Testis (tissue), 2 donors: ENCODE measurements at regions not wholly inside any gene's neighbourhood (a gene's known extent, or its start where the extent isn't known, plus 50 kb on each side); places are given as distances from the start of the nearest gene placed in this dataset.

Experiments used
- DNase-seq: peaks from one replicate; pipeline ENCODE4 v3.0.0-alpha.2; 2019
- H3K27ac ChIP-seq, 2 donors: fragments of 200-600 bp; sonication (generic); one replicate each; pipeline ENCODE4 v1.5.1; 2019
- H3K27me3 ChIP-seq: fragments of 200-600 bp; sonication (generic); one replicate; pipeline ENCODE4 v1.5.1; 2019
- H3K36me3 ChIP-seq: fragments of 200-600 bp; sonication (generic); one replicate; pipeline ENCODE4 v1.5.1; 2017; ENCODE audit warnings: low read depth; ENCODE audit errors: missing control alignments
- H3K4me1 ChIP-seq: fragments of 200-600 bp; sonication (generic); one replicate; pipeline ENCODE4 v1.5.1; 2019
- H3K4me3 ChIP-seq, 2 donors: fragments of 200-600 bp; sonication (generic); one replicate each; pipeline ENCODE4 v1.5.1; 2017 to 2019
- H3K9me3 ChIP-seq: fragments of 200-600 bp; sonication (generic); one replicate; pipeline ENCODE4 v1.5.1; 2017
- CTCF ChIP-seq, 3 experiments: fragments of 450-650 bp in 2 of 3; fragments of 200-600 bp in 1 of 3; sonication (generic) in 1 of 3; IDR thresholded peaks; one replicate each; pipeline ENCODE4 v1.5.1; 2016 to 2019; ENCODE audit warnings: antibody characterized with exemption in 3 of 3, mild to moderate bottlenecking in 2 of 3, moderate library complexity in 1 of 3
- POLR2A ChIP-seq: fragments of 450-650 bp; IDR thresholded peaks from one replicate; pipeline ENCODE4 v1.6.1; 2017; ENCODE audit warnings: antibody characterized with exemption, mild to moderate bottlenecking, moderate library complexity
- WGBS, 2 donors: methylation state at CpG; one replicate each; pipeline ENCODE4 v1.1.5; 2018; 5-methylcytosine and 5-hydroxymethylcytosine counted together
- intact Hi-C: fragments of 100-400 bp; cut with DNase I; formaldehyde crosslinking; loops from one replicate; pipeline ENCODE4 v1.15.1; 2023; ENCODE audit warnings: low total_unique reads

GRCh38 chr3:27796365-27796875, 74.3 kb upstream of the EOMES start:
- intact Hi-C loops: no loop called here
- TF ChIP-seq CTCF (IDR thresholded peaks at IDR 0.05): no peak
- no peak for TF ChIP-seq POLR2A
- no peak for DNase-seq
- 86 to 91% methylated on average over 4 of the region's 4 CpGs for WGBS, 2 donors
- Histone ChIP-seq H3K36me3 (no peaks in the 10 kb centered on the region), H3K27ac (no peak overlapping the region), H3K4me3 (no peak overlapping the region), H3K27me3 (no peaks in the 10 kb centered on the region), H3K9me3 (no peaks in the 10 kb centered on the region), H3K4me1 (no peaks in the 10 kb centered on the region)

- Histone ChIP-seq H3K27me3 (no peaks in the 10 kb centered on the region), H3K4me1 (no peaks in the 10 kb centered on the region), H3K36me3 (no peaks in the 10 kb centered on the region), H3K4me3 (no peak overlapping the region), H3K27ac (no peak overlapping the region), H3K9me3 (no peaks in the 10 kb centered on the region)
- WGBS, 2 donors: 53 to 65% methylated on average over 6 of the region's 6 CpGs
- DNase-seq: no peak
- no peak for TF ChIP-seq POLR2A
- no peak for TF ChIP-seq CTCF (IDR thresholded peaks at IDR 0.05)
- intact Hi-C loops: no loop called here
Measured at GRCh38 chr3:27797773-27798172, 75.7 kb upstream of the EOMES start.

GRCh38 chr3:27800261-27800660, 78.1 kb upstream of the EOMES start:
- no peaks in the 10 kb centered on the region for H3K36me3 ChIP-seq
- no peaks in the 10 kb centered on the region for H3K27me3 ChIP-seq
- TF ChIP-seq CTCF (IDR thresholded peaks at IDR 0.05) (no peak), POLR2A (no peak)
- DNase-seq: no peak
- WGBS, 2 donors: 87 to 96% methylated on average over 3 of the region's 3 CpGs
- no peaks in the 10 kb centered on the region for H3K4me1 ChIP-seq
- H3K27ac ChIP-seq: no peak overlapping the region
- intact Hi-C loops: no loop called here
- no peaks in the 10 kb centered on the region for H3K9me3 ChIP-seq
- H3K4me3 ChIP-seq: no peak overlapping the region

GRCh38 chr3:27802425-27802824, 80.3 kb upstream of the EOMES start:
- no peaks in the 10 kb centered on the region for H3K9me3 ChIP-seq
- no peaks in the 10 kb centered on the region for H3K27me3 ChIP-seq
- H3K27ac ChIP-seq: no peak overlapping the region
- no peaks in the 10 kb centered on the region for H3K4me1 ChIP-seq
- WGBS, 2 donors: 93 to 97% methylated on average over 2 of the region's 2 CpGs
- H3K36me3 ChIP-seq: no peaks in the 10 kb centered on the region
- no peak for DNase-seq
- intact Hi-C loops: no loop called here
- TF ChIP-seq POLR2A (no peak), CTCF (IDR thresholded peaks at IDR 0.05) (no peak)
- H3K4me3 ChIP-seq: no peak overlapping the region

- Histone ChIP-seq H3K36me3 (no peaks in the 10 kb centered on the region), H3K27ac (no peak overlapping the region), H3K4me1 (no peaks in the 10 kb centered on the region), H3K27me3 (no peaks in the 10 kb centered on the region), H3K4me3 (no peak overlapping the region), H3K9me3 (no peaks in the 10 kb centered on the region)
- no peak for DNase-seq
- intact Hi-C loops: no loop called here
- TF ChIP-seq POLR2A (no peak), CTCF (IDR thresholded peaks at IDR 0.05) (no peak)
Measured at GRCh38 chr3:27802849-27803248, 80.7 kb upstream of the EOMES start.
